Activated CD4-positive, alpha-beta T cell treated with anti-CD3 and anti-CD28 coated beads for 1 hour (primary cell): ENCODE measurements at regions not wholly inside any gene's neighbourhood (a gene's known extent, or its start where the extent isn't known, plus 50 kb on each side); places are given as distances from the start of the nearest gene placed in this dataset.

Source experiments
- DNase-seq: peaks from one replicate; pipeline ENCODE4 v3.0.0-alpha.2; 2020

DNA sequence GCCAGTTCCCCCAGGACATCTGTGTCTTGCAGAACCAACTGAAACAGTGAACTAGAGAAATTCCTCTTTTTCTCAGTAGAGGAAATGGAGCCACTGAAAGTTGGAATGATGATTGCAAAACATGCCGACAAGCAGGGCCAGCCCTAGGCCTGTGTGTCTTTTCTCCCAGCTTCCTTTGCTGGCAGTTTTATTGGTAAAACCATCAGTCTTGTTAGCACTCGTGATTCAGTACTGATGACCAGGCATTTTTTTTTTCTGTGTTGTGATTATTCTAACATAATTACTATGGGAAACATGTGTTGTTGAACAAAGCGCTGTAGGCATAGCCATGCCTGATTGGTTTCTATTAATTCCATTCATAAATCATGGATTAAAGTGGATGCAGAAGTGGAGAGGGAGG, 620.7 kb downstream of the AACS start:
- no peak for DNase-seq

DNA sequence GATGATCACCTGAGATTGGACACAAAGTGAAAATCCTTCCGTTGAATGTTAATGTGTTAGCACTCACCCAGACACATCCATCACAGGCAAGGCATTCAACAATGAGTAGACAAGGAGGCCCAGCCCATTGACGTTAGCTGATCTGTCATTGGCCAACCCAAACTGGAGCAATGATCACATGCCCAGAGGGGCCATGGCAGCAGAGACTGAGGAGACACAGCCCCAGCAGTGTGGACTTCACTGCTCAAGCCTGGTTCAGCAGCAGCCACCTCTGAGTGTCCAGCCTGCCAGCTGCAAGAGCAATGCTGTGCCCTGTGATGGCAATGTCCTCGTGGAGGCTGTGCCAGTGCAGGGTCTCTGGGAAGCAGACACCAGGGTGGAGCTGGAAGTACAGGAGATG, 622.2 kb downstream of the AACS start:
- DNase-seq: no peak

DNA sequence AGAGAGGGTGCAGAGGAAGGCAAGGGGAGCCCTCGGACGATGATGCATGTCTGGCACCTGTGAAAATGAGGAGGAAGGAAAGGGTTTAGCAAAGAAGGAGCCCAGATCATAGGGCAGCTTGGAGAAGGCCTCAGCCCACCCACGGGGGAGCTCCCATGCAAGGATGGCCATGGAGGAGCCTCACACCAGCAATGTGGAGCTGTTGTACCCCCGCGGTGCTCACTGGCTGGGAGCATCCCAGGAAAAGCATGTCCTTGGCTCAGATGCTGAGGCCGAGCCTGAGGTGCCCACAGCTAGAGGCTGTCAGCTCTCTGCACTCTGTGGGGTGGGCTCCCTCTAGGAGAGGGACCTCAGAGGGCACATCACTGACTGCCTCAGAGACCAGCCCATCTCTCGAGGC, 622.6 kb downstream of the AACS start:
- no peak for DNase-seq

DNA sequence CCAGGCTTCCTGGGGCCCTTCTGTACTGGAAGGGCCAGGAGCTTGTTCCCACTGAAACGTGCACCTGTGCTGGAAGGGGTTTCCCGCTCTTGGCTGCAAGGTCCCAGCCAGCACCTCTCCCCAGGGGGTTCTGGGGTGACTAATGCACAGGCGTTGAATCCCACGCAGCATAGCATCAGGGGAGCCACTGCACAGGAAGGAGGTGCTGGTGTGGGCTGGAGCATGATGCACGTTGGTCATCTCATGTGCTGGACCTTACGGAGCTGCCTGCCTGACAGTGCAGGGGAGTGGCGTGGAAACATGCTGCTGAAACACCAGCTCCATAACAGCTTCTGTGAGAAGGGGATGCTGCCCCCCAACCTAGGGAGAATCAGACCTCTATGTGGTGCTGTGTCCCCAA, 623.0 kb downstream of the AACS start:
- DNase-seq: no peak

- DNase-seq: no peak
These were observed 623.6 kb downstream of the AACS start for GRCh38 chr12:125688881-125689280.

DNA sequence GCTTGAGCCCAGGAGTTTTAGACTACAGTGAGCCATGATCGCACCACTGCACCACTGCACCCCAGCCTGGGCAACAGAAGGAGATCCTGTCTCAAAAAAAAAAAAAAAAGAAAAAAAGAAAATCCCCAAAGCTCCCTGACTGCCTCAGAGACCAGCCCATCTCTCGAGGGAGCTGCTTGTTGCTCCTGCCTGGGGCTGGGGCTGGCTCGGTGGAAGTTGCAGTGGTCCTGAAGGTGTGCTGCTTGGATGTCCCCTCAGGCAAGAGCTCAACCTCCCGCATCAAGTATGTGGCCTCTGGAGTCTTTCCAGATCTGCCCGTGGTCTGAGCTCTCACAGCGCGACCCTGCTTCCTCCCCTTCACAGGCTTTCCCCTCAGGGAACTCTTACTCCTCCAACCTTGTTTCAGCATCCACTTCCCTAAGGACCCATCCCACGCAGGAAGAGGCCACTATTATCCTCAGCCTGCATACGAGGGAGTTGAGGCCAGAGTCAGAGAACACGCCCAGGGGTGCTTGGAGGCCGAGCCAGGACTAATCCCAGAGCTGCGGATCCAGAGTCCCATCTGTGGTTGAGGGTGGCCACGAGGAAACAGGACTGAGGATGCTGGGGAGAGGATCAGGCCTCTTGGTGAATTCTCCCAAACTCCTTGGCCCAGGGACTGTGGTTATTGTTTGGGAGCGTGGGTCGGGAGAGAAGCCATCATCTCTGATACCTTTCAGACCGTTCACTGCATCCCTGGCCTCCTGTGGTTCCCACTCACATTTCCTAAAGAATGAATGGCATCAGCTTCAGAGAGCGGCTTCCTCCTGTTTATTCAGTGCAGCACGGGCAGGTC, 624.6 kb downstream of the AACS start:
- no peak for DNase-seq

DNA sequence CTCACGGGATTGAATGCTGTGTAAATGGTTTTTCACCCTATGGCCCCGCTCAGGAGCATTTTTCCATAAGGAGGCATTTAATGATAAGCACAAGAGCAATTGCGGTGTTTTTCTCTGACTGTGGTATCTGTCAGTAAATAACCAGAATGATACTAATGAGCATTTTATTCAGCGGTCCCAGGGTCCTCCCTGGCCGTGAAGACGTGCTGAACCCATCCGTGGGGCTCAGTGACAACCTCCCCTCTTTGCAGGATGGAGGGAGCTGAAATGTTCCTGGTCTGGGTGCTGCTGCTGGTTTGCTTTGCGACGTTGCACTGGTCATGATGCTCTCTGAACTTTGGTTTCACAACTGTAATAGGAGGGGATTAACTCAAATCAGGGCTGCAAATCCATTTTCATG, 625.6 kb downstream of the AACS start:
- DNase-seq: no peak

- no peak for DNase-seq
These were observed 630.8 kb downstream of the AACS start for GRCh38 chr12:125696054-125696453.

DNA sequence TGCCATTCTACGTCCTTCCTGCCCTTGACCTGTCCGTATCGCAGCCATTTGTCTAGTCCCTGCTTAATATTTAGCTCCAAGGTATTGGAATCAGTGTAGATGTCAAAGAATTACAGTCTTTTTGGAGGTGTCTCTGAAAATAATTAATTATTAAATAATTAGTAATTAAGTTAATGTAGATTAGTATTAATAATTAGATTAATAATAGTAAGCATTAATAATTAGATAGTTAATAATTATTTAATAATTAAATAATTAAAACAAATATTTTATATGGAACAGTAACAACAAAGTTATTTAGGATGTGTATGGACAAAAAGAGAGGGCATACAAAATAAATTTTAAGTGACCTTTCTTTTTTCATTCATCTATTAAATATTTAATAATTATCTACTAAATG, 639.6 kb downstream of the AACS start:
- no peak for DNase-seq

DNA sequence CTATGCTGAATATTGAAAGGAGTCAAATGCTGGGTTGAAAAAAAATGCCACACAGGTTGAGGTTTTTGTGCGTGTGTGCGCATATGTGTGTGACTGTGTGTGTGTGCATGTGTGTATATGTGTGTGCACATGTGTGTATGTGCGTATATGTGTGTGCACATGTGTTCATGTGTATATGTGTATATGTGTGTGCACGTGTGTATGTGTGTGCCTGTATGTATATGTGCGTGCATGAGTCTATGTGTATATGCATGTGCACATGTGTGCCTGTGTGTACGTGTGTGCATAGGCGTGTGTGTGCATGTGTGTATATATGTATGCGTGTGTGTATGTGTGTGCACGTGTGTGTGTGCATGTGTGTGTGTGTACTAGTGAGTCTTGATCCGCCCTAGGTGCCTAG, 655.7 kb downstream of the AACS start:
- no peak for DNase-seq

- DNase-seq: no peak
These were observed 668.9 kb downstream of the AACS start for GRCh38 chr12:125734137-125734536.

DNA sequence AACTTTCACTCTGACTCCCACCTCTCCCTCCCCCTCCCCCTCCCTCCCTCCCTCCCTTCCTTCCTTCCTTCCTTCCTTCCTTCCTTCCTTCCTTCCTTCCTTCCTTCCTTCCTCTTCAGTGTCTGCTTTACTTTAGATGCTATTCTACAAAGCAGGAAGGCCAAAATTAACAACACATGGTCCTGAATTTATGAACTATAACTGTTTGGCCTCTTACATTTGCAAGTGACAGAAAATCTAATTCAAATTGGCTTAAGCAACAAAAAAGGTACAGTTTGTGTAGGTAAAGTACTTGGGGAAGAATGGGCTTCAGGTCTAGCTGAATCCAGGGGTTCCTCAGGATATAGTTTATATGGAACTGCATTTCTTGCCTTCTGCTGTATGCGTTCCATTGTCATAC, 673.0 kb downstream of the AACS start:
- no peak for DNase-seq

DNA sequence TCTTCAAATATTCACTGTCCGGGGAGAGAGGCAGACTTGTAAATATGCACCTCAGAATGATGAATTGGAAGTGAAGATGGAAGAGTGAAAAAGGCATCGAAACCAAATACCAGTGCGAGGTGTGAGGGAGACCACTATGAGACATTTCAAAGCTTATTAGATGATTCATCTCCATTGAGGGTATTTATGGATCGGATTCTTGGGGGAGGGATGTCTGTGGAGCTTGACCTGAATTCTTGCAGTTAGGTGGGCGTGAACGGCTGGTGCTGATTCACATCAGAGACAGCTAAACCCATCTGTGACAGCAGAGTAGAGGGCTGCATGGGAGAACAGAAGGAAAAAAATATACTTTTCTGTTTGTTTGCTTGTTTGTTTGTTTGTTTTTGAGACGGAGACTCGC, 677.2 kb downstream of the AACS start:
- DNase-seq: no peak

- no peak for DNase-seq
These were observed 679.0 kb downstream of the AACS start for GRCh38 chr12:125744201-125744600.

DNA sequence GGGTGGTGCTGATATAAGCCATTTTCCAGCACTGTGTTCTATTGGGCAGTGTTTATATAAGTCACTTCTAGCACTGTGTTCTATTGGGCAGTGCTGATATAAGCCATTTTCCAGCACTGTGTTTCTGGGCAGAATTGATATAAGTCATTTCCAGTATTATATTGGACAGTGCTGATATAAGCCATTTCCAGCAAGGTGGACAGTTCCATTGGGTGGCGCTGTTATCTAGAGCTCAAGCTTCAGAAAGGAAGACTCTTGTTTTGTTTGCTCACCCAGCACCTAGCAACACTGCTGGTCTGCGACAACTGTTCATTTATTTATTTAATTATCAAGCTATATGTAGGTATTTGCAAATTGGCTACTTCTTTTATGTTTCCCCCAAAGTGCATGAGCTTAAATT, 690.3 kb downstream of the AACS start:
- DNase-seq: no peak

DNA sequence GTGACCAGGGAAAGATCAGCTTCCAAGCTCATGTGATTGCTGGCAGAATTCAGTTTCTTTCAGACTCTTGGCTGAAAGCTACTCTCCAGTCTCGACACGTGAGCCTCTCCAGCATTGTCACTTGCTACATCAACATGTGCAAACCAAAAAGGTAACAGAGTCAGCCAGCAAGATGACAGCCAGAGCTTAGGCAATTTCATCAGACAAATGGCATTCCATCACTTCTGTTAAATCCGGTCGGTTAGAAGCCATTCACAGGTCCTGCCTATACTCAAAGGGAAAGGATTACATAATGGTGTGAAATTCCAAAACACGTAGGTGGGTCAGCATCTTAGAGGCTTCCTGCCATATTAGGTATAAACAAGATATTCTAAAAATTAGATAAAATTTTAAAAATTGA, 700.9 kb downstream of the AACS start:
- DNase-seq: no peak

DNA sequence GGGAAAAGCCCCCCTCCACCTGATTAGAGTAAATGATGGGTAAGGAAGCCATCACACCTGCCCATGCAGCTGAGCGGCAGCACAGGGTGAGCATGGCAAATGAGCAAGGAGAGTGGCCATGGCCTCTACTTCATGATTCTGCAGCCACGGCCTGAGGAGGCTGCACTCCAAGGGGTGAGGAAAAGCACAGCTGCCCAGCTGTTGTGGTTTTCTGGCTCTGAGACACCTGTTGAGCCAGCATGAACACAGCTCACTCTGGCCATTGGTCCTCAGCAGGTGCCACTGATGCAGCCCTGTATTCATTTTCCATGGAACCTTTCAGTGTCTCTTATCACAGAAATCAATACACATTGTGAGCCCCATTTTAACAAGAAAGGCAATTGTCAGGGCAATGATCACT, 707.2 kb downstream of the AACS start:
- no peak for DNase-seq

- no peak for DNase-seq
These were observed 707.9 kb downstream of the AACS start for GRCh38 chr12:125773033-125773640.

DNA sequence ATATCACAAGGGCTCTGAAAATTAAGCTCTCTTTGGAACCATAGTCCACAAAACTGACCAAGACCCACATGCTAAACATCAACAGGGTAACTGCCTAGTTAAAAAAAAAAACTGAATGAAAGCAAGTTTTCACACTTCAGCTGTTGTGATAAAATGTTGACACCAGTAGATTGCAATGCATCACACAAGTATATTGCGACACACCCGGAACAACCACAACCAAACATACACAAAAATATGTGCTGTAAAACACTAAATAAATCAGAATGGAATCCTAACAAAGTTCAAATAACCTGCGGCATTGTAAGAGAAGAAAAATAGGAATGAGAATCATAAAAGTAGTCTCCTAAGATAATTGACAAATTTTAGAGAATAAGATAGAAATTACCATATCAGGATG, 710.3 kb downstream of the AACS start:
- DNase-seq: no peak

GRCh38 chr12:125776212-125776611, 711.0 kb downstream of the AACS start:
- no peak for DNase-seq

DNA sequence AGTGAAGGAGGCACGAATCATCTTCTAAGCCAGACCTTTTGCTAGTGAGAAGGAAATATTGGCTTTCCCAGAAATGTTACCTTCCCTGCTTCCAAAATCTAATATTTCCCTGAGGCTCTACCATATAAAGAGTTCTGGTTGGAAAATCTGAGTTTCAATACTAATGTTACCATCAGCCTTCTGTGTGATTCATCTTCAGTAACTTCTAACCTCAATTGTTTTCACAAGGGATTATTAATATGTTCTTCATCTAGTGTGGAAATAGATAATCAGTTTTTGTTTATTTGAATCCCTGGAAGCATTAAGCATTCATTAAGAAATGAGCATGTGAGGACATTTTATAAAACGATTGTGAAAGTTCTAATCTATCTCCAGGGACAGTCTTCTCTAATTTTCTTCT, 720.9 kb downstream of the AACS start:
- DNase-seq: no peak

DNA sequence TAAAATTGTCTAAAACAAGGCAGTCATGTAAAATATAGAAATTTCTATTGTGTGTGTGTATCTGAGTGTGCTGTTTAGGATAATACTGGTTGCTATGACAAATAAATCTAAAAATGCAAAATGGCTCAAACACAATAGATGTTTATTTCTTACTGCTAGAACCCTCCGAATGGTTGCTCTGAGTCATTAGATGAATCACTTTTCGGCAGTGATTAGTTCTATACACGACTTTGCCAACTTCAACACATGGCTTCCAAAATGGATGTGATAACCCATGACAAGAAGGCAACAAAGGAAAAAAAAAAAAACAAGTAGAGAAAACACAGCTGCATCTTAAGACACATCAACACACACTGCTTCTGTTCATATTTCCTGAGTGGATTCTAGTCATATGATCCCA, 729.2 kb downstream of the AACS start:
- DNase-seq: no peak

DNA sequence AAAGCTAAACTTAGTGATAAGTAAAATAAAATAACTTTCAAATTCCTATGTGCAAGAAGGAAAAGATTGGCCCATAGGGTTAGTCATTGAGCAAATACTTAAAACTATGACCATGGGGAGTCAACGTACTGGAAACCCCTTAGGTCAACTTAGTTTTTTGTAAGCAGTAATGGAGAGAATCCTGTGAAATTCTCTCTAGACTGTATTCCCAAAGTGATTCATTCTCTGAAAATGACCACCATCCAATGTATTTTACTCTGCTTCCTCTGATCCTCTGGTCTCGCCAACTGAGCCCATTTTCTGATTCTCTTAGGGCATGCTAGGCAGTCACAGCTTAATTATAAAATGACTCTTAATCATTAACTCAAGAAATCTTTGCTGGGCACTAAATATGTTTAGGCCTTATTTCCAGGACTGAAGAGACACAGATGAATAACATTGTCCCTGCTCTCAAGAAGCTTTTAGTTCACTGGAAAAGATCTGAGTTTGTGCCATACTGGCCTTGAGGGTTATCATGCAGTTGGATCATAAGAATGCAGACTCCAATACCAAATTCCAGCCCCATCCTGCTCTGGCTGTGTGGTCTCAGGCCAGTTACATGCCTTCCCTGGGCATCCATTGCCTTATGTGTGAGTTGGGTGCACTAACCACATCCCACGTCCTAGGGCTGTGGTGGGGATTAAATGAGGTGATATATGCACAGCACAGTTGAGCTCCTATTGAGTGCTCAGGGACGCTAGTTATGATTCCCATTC, 732.4 kb downstream of the AACS start:
- DNase-seq: no peak

GRCh38 chr12:125804660-125805059, 739.4 kb downstream of the AACS start:
- DNase-seq: no peak
